ENCODE measurements at regions not wholly inside any gene's neighbourhood (a gene's known extent, or its start where the extent isn't known, plus 50 kb on each side); places are given as distances from the start of the nearest gene placed in this dataset.

DNA sequence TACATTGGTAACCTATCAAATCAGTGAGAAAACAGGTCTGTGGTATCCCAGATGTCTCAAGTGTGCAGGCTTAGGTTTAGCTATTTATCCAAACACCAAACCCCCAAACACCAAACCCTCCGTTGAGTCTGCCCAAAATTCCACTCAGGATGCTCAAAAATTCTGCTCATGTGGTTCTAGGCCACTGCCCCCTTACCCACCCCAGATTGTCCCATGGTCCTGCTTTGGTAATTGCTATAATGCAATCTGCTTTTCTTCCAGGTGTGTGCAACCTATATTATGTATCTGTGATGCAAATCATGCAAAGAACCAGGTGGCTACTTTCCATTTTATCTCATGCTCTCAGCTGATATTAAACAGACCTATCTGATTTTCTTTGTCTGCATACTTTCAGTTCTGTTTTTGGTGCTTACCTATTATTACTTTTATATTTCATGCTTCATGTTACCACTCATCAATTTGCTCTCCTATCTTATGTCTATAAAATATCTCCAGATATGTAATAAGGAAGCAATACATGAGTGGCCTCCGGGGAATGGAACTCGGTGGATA lies 123.7 kb downstream of the TOMM20 start:
- Histone ChIP-seq H2BK120ac (ENCODE audit: low read depth, low read length, poor library complexity, severe bottlenecking) (no peak overlapping the region), H3T11ph (ENCODE audit: low read length) (no peak overlapping the region), H3K4ac (ENCODE audit: low read depth, low read length) (no peak overlapping the region), H3K27ac (ENCODE audit: insufficient read length, low read depth, low read length) (no peak overlapping the region), H3K9ac (ENCODE audit: extremely low read depth, insufficient read length, low read length) (no peak overlapping the region), H4K91ac (ENCODE audit: insufficient read length, low read depth, low read length) (no peak overlapping the region), H3K9me3 (ENCODE audit: control insufficient read depth, low read depth, low read length) (no peaks in the 10 kb centered on the region), H3K79me1 (ENCODE audit: insufficient read depth, low read depth, low read length, poor library complexity, severe bottlenecking) (no peaks in the 10 kb centered on the region), H4K8ac (replicated peaks; ENCODE audit: insufficient read length, low read depth, low read length) (no peak overlapping the region), H2AK5ac (ENCODE audit: insufficient read length, low read length) (no peak overlapping the region), H4K5ac (ENCODE audit: insufficient read length, low read depth, low read length) (no peak overlapping the region), H3K14ac (ENCODE audit: insufficient read depth, low read length) (no peak overlapping the region), H2BK15ac (ENCODE audit: low read depth, low read length) (no peak overlapping the region), H2BK12ac (ENCODE audit: insufficient read length, low read depth, low read length) (no peak overlapping the region), H3K23ac (ENCODE audit: insufficient read length, low read depth, low read length) (no peak overlapping the region), H2BK5ac (ENCODE audit: insufficient read length, low read length) (no peak overlapping the region), H4K20me1 (ENCODE audit: control insufficient read depth, insufficient read depth, insufficient read length) (no peaks in the 10 kb centered on the region), H3K56ac (ENCODE audit: insufficient read length, low read depth, low read length) (no peak overlapping the region), H3K4me2 (ENCODE audit: insufficient read depth, insufficient read length, low read length) (no peak overlapping the region), H2BK20ac (ENCODE audit: low read depth, low read length, poor library complexity, severe bottlenecking) (no peak overlapping the region), H3K27me3 (ENCODE audit: insufficient read depth, low read length) (no peaks in the 10 kb centered on the region), H3K4me1 (ENCODE audit: insufficient read depth, low read length) (no peaks in the 10 kb centered on the region), H3K18ac (ENCODE audit: insufficient read length, low read depth, low read length) (no peak overlapping the region), H3K79me2 (ENCODE audit: insufficient read depth, low read length) (no peaks in the 10 kb centered on the region), H2AFZ (ENCODE audit: low read length) (no peak overlapping the region), H3K23me2 (ENCODE audit: insufficient read length, low read depth, low read length, poor library complexity, severe bottlenecking) (no peaks in the 10 kb centered on the region)
- DNase-seq: no peak
- Mint-ChIP-seq H3K9me3 (peaks cover 12 to 13% of the 10 kb centered on the region in 2 experiments; a peak in 4 of 5 replicates), H3K4me3 (no peak overlapping the region), H3K27ac (no peak overlapping the region), H3K36me3 (ENCODE audit: insufficient read depth in 1 of 3, low read depth in 3 of 3) (peaks cover 2 to 9% (median 9%) of the 10 kb centered on the region in 3 experiments; a peak in 6 of 7 replicates), H3K4me1 (peaks cover 9 to 12% of the 10 kb centered on the region in 2 experiments), H3K27me3 (ENCODE audit: low read depth) (no peaks in the 10 kb centered on the region; the same call in none of the 2 replicates)
- TF ChIP-seq, protein P1, sequence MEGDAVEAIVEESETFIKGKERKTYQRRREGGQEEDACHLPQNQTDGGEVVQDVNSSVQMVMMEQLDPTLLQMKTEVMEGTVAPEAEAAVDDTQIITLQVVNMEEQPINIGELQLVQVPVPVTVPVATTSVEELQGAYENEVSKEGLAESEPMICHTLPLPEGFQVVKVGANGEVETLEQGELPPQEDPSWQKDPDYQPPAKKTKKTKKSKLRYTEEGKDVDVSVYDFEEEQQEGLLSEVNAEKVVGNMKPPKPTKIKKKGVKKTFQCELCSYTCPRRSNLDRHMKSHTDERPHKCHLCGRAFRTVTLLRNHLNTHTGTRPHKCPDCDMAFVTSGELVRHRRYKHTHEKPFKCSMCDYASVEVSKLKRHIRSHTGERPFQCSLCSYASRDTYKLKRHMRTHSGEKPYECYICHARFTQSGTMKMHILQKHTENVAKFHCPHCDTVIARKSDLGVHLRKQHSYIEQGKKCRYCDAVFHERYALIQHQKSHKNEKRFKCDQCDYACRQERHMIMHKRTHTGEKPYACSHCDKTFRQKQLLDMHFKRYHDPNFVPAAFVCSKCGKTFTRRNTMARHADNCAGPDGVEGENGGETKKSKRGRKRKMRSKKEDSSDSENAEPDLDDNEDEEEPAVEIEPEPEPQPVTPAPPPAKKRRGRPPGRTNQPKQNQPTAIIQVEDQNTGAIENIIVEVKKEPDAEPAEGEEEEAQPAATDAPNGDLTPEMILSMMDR (conservative IDR thresholded peaks at IDR 0.05): no peak
- no CpG with 5 or more reads among the region's 3 CpGs for WGBS (ENCODE audit: extremely low coverage, insufficient read length, low lambda C conversion rate)

All from H9 (cell line).